PC-9 (cell line): ENCODE measurements at regions not wholly inside any gene's neighbourhood (a gene's known extent, or its start where the extent isn't known, plus 50 kb on each side); places are given as distances from the start of the nearest gene placed in this dataset.

Experiments used
- EZH2 ChIP-seq: fragments of 200-600 bp; sonication (generic); IDR thresholded peaks from 2 replicates; pipeline ENCODE4 v1.8.0; 2017; ENCODE audit warnings: antibody characterized with exemption, low read depth
- TF ChIP-seq, protein P1 (sequence below): fragments of 200-600 bp; sonication (generic); conservative IDR thresholded peaks from 2 replicates; pipeline ENCODE4 v1.6.1; 2017; ENCODE audit warnings: mixed run types, antibody characterized with exemption, mild to moderate bottlenecking, moderate library complexity

DNA sequence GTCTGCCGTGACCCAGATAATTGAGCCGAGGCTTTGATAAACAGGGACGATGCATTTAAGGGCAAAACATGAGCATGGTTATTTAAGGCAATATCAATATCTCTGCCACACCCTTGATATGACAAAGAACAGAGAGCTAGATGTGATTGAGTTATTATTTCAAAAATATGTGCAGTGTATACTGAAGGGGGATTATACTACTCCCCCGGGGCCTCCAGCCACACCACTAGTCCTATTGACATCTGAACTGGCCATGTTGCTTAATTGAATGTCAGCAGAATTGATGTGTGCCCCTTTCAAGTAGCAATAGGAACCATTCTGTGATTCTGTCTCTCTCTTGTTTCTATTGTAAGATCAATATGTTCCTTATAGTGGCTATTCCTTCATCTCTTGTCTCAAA is 794.8 kb upstream of the SEL1L start:
- TF ChIP-seq, protein P1, sequence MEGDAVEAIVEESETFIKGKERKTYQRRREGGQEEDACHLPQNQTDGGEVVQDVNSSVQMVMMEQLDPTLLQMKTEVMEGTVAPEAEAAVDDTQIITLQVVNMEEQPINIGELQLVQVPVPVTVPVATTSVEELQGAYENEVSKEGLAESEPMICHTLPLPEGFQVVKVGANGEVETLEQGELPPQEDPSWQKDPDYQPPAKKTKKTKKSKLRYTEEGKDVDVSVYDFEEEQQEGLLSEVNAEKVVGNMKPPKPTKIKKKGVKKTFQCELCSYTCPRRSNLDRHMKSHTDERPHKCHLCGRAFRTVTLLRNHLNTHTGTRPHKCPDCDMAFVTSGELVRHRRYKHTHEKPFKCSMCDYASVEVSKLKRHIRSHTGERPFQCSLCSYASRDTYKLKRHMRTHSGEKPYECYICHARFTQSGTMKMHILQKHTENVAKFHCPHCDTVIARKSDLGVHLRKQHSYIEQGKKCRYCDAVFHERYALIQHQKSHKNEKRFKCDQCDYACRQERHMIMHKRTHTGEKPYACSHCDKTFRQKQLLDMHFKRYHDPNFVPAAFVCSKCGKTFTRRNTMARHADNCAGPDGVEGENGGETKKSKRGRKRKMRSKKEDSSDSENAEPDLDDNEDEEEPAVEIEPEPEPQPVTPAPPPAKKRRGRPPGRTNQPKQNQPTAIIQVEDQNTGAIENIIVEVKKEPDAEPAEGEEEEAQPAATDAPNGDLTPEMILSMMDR, result no peak
- TF ChIP-seq EZH2, result no peak
